Body of pancreas (tissue), 4 donors: ENCODE measurements at regions not wholly inside any gene's neighbourhood (a gene's known extent, or its start where the extent isn't known, plus 50 kb on each side); places are given as distances from the start of the nearest gene placed in this dataset.

ENCODE experiments used
- ATAC-seq: fragments of 150-250 bp; one replicate; pipeline ENCODE4 v1.9.1; 2016
- DNase-seq, 4 donors: peaks; one replicate each; pipeline ENCODE4 v3.0.0-alpha.2; 2019
- H3K27ac ChIP-seq, 4 donors: fragments of 200-600 bp; sonication (generic); 1 replicate in 3 of 4; 2 replicates in 1 of 4; pipeline versions ENCODE4 v1.5.1 to v1.6.1; 2016 to 2019; ENCODE audit warnings: mild to moderate bottlenecking in 1 of 4, mixed read lengths in 1 of 4, moderate library complexity in 1 of 4
- H3K27me3 ChIP-seq, 2 donors: fragments of 200-600 bp; sonication (generic); one replicate each; pipeline ENCODE4 v1.6.0; 2016; ENCODE audit warnings: mild to moderate bottlenecking in 1 of 2
- H3K36me3 ChIP-seq, 2 donors: fragments of 200-600 bp; sonication (generic); replicated peaks in 1 of 2; 2 replicates each; pipeline ENCODE4 v1.5.1; 2016; ENCODE audit warnings: low read depth in 2 of 2; ENCODE audit not compliant: insufficient read depth in 1 of 2
- H3K4me1 ChIP-seq: fragments of 200-600 bp; sonication (generic); one replicate; pipeline ENCODE4 v1.6.0; 2016
- H3K4me3 ChIP-seq, 2 donors: fragments of 200-600 bp; sonication (generic); 1 replicate in 1 of 2; 2 replicates in 1 of 2; pipeline ENCODE4 v1.5.1; 2016 to 2019
- H3K9me3 ChIP-seq, 3 donors: fragments of 200-600 bp; sonication (generic); 1 replicate in 2 of 3; 2 replicates in 1 of 3; pipeline ENCODE4 v1.5.1; 2016
- CTCF ChIP-seq, 7 experiments: fragments of 450-650 bp in 4 of 7; fragments of 200-600 bp in 3 of 7; sonication (generic) in 3 of 7; IDR thresholded peaks; one replicate each; pipeline ENCODE4 v1.5.1; 2016 to 2019; ENCODE audit warnings: antibody characterized with exemption in 7 of 7
- POLR2A ChIP-seq, 3 donors: fragments of 450-650 bp; IDR thresholded peaks; one replicate each; pipeline ENCODE4 v1.6.1; 2016; ENCODE audit warnings: antibody characterized with exemption in 3 of 3, mild to moderate bottlenecking in 2 of 3
- WGBS, 2 donors: methylation state at CpG; one replicate each; pipeline ENCODE4 v1.1.5; 2017; 5-methylcytosine and 5-hydroxymethylcytosine counted together
- intact Hi-C: fragments of 100-400 bp; cut with DNase I; formaldehyde crosslinking; loops from one replicate; pipeline ENCODE4 v1.15.1; 2023

DNA sequence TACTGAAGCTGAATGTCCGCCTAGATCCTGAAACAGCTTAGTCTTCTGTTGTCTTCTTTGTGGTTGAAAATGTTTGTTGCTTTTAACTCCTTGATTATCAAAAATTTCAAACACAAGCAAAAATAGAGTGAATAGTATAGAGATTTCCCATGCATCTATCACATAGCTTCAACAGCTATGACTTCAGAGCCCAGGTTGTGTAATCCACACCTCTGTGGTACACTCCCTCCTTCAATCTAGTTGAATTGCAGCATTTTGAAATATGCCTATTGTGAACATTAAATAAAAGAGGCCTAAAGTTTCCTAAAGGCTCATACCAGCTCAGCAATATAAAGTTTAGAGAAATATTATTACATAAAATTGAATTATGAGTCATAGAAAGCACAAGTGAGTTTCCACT, 204.7 kb upstream of the HDAC9 start:
- intact Hi-C loops, result no loop called here
- Histone ChIP-seq H3K4me1 (no peaks in the 10 kb centered on the region), H3K27ac (no peak overlapping the region), H3K4me3 (no peak overlapping the region), H3K36me3 (no peaks in the 10 kb centered on the region), H3K27me3 (no peaks in the 10 kb centered on the region), H3K9me3 (no peaks in the 10 kb centered on the region)
- ATAC-seq, result no peak
- DNase-seq, result no peak
- 71 to 83% methylated on average over 1 of the region's 1 CpG for WGBS, 2 donors
- no peak for TF ChIP-seq POLR2A (IDR thresholded peaks at IDR 0.05)
- no peak for TF ChIP-seq CTCF (IDR thresholded peaks at IDR 0.05)

DNA sequence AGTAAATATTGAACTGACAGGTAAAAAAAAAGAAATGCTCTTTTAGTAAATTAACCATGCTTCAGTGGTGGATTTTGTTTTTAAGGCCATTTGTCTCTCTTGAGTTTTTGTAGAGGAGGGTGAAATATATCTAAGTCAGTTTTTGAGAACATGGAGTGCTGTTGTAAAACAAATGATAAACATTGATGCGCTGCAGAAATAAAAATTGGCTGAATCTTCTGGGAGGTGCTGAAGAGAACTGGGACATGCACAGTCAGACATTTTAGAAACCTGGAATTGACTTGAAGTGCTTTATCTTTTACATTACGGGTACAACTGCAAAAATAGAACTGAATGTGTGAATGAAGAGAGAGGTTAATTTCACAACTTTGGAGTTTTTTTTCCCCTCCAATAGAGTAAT, 203.0 kb upstream of the HDAC9 start:
- DNase-seq, result no peak
- H3K4me3 ChIP-seq, result no peak overlapping the region
- H3K27me3 ChIP-seq, result no peaks in the 10 kb centered on the region
- 34 to 68% methylated on average over 2 of the region's 2 CpGs for WGBS, 2 donors
- no peaks in the 10 kb centered on the region for H3K4me1 ChIP-seq
- no peak for ATAC-seq
- H3K36me3 ChIP-seq, result no peaks in the 10 kb centered on the region
- TF ChIP-seq POLR2A (IDR thresholded peaks at IDR 0.05), result no peak
- TF ChIP-seq CTCF (IDR thresholded peaks at IDR 0.05), result no peak
- intact Hi-C loops, result no loop called here
- H3K27ac ChIP-seq, result no peak overlapping the region
- H3K9me3 ChIP-seq, result no peaks in the 10 kb centered on the region

- ATAC-seq, result no peak
- no peaks in the 10 kb centered on the region for H3K27me3 ChIP-seq
- H3K27ac ChIP-seq, result no peak overlapping the region
- H3K4me1 ChIP-seq, result no peaks in the 10 kb centered on the region
- H3K4me3 ChIP-seq, result no peak overlapping the region
- TF ChIP-seq CTCF (IDR thresholded peaks at IDR 0.05) (no peak), POLR2A (IDR thresholded peaks at IDR 0.05) (no peak)
- DNase-seq, result no peak
- WGBS, 2 donors, result 70 to 79% methylated on average over 2 of the region's 2 CpGs
- no peaks in the 10 kb centered on the region for H3K36me3 ChIP-seq
- intact Hi-C loops, result no loop called here
- H3K9me3 ChIP-seq, result no peaks in the 10 kb centered on the region
Observed at GRCh38 chr7:18293759-18294158, 201.8 kb upstream of the HDAC9 start.

- DNase-seq (peak in 1 of 4 donors; percentile 13), ATAC-seq (no peak)
- Histone ChIP-seq H3K9me3 (no peaks in the 10 kb centered on the region), H3K27ac (no peak overlapping the region), H3K4me3 (no peak overlapping the region), H3K27me3 (no peaks in the 10 kb centered on the region), H3K4me1 (no peaks in the 10 kb centered on the region), H3K36me3 (no peaks in the 10 kb centered on the region)
- WGBS, 2 donors, result 53 to 62% methylated on average over 4 of the region's 4 CpGs
- no peak for TF ChIP-seq POLR2A (IDR thresholded peaks at IDR 0.05)
- no peak for TF ChIP-seq CTCF (IDR thresholded peaks at IDR 0.05)
- intact Hi-C loops, result no loop called here
Observed at GRCh38 chr7:18294411-18294810, 201.1 kb upstream of the HDAC9 start.

DNA sequence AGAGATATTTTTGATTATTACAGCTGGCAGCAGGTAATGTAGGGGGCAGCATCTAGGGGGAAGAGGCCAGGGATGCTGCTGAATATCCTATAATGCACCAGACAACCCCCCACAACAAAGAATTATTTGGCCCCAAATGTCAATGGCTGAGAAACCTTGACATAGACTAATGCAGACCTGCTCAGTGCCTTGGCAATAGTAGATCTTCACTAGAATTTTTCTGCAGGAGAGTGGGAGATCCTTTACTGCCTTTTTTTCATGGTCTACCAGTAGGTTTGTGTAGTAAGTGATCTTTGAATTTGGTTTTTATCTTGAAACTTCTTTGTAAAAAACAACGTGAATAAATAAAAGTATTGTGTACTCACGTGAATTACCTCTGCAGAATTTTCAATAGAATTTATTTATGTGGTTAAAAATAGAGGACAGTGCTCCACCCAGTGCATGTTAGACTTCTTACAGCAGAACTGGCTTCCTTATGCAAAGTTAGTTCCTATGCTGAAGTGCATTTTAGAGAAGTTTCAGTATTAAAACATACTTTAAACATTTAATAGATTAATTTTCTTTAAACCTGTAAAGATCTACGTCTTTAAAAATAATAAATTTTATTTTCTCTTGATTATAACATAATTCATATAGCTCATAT, 199.6 kb upstream of the HDAC9 start:
- ATAC-seq, result no peak
- intact Hi-C loops, result no loop called here
- Histone ChIP-seq H3K9me3 (no peaks in the 10 kb centered on the region), H3K27me3 (no peaks in the 10 kb centered on the region), H3K27ac (no peak overlapping the region), H3K4me1 (no peaks in the 10 kb centered on the region), H3K4me3 (no peak overlapping the region), H3K36me3 (no peaks in the 10 kb centered on the region)
- DNase-seq, result no peak
- WGBS, 2 donors, result 44 to 59% methylated on average over 3 of the region's 3 CpGs
- no peak for TF ChIP-seq POLR2A (IDR thresholded peaks at IDR 0.05)
- no peak for TF ChIP-seq CTCF (IDR thresholded peaks at IDR 0.05)
